Pons (tissue), 1 donor: ENCODE measurements at regions not wholly inside any gene's neighbourhood (a gene's known extent, or its start where the extent isn't known, plus 50 kb on each side); places are given as distances from the start of the nearest gene placed in this dataset.

Experiments
- DNase-seq: peaks from one replicate; pipeline ENCODE4 v3.0.0-alpha.2; 2016; ENCODE audit warnings: low spot score

DNA sequence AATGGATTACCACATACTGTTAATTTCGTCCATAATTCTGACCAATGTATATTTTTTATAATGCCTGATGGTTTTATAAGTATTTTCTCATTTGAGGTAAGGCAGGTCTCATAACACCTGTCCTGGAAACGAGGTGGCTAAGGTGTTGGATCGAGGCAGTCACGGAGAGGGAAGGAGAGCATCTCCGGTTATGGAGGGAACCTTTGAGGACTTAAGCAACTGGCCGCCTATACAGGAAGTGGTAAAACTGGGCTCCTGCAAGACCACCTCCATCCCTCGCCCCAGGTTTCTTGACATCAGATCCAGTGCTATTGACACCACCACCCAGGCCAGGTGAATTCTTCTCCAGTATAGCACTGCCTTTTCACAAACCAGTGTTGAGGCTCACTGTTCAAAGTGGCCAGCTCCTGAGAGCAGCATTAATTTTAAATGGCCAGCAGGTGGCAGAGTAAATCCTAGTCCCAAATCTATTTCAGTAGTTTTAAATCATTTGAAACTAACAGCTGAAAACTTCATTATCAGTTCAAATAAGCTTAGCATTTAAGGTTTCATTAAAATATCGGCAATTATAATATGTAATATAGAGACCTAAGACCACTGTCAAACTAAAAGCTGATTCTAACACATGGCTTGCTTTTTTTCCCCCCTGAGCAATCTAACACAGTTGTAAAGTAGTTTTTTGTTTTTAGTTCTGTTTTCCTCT is 100.8 kb downstream of the PPM1A start:
- peak; percentile 50 for DNase-seq

DNA sequence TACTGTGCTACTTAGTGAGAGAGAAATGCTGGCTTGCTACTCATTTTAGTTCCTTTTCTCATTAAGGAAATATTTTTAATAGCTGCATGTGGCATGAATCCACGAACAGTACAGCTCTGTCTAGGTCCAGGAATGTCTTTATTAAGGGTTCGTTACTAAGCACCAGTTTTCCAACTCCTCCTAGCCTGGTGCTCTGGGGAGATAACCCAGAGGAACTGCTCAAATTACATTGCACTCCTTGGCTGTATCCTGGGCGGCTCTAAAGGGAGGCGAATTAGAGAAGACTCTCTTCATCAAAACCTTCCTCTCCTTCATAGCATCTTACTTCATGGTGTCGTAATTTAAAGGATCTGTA is 101.3 kb downstream of the PPM1A start:
- no peak for DNase-seq

DNA sequence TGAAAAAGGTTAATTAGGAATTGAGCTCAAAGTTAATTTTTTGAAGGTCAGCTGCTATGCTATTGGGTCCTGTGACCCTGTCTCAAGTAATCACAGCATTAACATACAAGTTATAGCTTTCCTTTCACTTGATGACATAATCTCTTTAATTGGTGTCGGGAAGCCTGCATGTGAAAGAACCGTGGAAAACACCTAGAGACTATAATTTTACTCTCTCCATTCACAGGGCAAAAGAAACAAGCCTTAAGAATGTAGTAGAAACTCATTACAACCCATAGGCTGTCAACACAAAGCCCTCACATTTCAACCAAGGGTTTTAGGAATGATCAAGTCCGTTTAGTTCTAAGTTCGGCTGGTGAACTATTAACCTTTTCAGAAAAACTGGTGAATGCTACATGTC is 104.4 kb downstream of the PPM1A start:
- DNase-seq: no peak

DNA sequence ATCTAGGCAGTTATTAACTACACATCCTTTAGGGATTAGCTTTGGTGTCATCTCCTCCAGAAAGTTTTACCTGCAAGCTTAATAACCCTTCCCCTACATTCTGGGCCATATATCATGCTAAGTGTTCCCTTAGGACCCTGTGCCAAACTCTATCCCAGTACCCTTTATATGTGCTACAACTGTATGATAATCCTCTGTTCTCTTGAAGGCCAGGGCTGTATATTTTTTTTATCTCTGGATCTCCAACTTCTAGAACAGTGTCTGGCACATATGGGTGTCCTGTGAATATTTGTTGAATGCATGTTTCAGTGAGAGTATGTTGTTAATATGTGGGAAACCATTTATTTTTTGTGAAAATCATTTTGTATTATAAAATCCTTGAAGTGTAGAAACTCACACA is 106.7 kb downstream of the PPM1A start:
- DNase-seq: no peak

DNA sequence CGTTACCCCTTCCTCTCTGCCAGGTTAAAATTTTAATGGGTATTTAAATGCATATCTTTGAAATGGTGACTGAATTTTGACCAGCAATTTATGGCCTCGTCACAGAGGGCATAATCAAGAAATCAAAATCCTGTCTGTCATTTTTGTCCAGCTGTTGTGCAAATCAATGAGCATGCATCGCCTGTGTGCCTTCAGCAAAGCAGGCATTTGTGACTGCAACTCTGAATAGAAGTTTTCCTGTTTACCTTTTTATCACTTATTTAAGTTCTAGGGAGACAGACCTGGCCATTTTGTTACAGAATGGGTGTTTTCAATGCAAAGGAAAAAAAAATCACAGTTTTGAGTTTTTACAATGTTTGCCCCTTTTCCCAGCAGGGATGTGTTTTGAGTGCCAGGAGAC is 107.4 kb downstream of the PPM1A start:
- no peak for DNase-seq

DNA sequence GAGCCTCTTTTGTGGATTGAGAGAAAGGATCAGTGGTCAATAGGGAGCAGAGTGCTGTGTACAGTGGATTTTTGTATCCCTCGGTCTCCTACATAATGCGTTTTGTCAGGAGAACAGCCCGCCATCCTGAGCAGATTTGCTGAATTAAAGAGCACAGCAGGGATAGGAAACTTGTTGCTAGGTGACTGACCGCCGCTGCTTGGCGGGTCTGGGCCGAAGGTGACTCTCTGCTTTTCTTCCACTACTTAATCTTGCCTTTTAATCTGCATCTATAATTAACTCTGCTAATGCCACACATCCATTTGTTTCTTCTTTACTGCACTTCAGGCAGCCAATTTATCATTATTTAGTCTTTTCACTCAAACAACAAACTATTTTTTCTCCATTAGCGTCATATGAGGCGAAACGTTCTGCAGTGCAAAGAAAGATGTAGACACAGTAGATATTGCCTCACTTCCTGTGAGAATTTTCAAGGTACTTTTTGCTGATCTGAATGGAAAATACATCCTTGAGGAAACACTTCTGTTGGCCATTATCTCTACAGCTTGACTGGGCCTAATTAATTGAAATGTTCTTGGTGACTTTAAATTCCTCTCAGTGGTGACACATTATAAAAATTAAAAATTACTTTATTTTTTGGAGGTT is 108.0 kb downstream of the PPM1A start:
- DNase-seq: peak; percentile 3

DNA sequence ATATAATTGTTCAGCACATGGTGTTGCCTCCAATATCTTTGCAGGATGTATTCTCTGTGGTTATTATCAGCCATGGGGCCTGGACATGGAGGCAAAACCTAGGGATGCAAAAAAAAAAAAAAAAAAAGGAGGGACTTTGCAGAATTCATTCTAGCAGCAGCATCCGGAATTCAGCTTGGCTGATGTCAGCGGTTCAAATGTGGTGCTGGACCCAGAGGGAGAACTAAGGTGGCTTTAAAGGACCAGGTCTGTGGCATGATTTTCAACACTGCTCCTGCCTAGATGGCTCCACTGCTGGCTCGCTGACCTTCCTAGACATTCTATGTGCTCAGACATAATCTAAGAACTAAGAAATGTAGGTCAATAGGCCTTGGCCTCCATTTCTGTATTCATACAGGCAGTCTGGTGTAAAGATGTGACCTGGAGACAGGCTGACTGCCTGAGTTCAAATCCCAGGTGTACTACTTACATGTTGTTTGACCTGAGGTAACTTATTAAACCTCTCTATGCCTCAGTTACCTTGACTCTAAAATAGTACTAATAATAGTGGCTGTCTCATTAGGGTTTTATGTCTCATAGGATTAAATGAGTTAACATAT is 108.6 kb downstream of the PPM1A start:
- DNase-seq: no peak

DNA sequence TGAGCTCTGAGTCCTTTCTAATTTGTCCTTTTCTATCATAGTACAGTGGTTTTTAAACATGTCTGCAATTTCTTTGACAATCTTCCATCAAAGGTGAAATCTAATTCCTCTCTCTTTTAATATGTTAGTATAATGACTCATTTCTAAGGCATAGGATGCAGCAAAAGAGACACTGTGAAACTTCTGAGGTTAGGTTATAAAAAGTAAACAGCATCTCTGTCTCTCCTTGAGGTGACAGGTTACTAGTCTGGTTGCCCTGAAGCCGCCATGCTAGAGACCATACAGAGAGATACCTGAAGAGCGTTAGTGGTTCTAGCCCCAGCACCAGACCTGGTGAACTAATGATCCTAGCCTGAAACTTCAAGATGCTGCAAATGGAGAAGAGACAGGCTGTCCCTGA is 114.3 kb downstream of the PPM1A start:
- no peak for DNase-seq

DNA sequence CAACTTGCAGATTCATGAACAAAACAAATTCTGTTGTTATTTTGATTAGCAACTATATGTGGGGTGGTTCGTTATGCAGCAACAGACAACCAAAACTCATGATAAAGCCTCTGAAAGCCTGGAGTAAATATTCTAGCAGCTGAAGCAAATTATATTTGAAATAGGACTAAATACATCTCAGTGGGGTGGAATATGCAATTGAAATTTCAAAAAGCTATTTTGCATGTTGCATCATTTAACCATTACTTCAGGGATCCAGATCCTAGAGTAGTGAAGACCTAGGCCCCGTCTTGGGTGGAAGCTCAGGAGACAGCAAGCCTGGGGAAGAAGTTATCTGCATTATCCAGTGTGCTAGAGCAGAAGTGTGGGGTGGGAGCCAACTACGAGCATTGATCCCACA is 114.7 kb downstream of the PPM1A start:
- DNase-seq: no peak

DNA sequence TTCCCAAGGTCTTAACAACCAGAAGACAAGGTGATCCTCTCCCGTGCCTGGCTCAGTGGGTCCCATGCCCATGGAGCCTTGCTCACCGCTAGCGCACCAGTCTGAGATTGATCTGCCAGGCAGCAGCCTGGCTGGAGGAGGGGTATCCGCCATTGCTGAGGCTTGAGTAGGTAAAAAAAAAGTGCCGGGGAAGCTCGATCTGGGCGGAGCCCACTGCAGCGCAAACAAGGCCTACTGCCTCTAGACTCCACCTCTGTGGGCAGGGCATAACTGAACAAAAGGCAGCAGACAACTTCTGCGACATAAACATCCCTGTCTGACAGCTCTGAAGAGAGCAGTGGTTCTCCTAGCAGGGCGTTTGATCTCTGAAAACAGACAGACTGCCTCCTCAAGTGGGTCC is 104.0 kb downstream of the C14orf39 start:
- DNase-seq: no peak
